PC-9 (cell line): ENCODE measurements at regions not wholly inside any gene's neighbourhood (a gene's known extent, or its start where the extent isn't known, plus 50 kb on each side); places are given as distances from the start of the nearest gene placed in this dataset.

Experiments
- CTCF ChIP-seq: fragments of 200-600 bp; sonication (generic); conservative IDR thresholded peaks from 2 replicates; pipeline ENCODE4 v1.6.1; 2017; ENCODE audit warnings: mixed run types, antibody characterized with exemption, mild to moderate bottlenecking, moderate library complexity
- EZH2 ChIP-seq: fragments of 200-600 bp; sonication (generic); IDR thresholded peaks from 2 replicates; pipeline ENCODE4 v1.8.0; 2017; ENCODE audit warnings: antibody characterized with exemption, low read depth

GRCh38 chr18:57920036-57920435, 116.9 kb upstream of the ATP8B1 start:
- TF ChIP-seq EZH2 = no peak
- no peak for TF ChIP-seq CTCF
